Globus pallidus (tissue), 1 donor: ENCODE measurements at regions not wholly inside any gene's neighbourhood (a gene's known extent, or its start where the extent isn't known, plus 50 kb on each side); places are given as distances from the start of the nearest gene placed in this dataset.
"Not testable (repeated sequence)": the region's sequence is repeated elsewhere in the genome, so short reads cannot be mapped to it uniquely, and the experiment has no call there.

Experiments
- DNase-seq: peaks from one replicate; pipeline ENCODE4 v3.0.0-alpha.2; 2015; ENCODE audit warnings: low spot score

GRCh38 chr4:115453416-115453815, 340.0 kb upstream of the NDST4 start:
- no peak for DNase-seq

- not testable (repeated sequence) for DNase-seq
Measured at GRCh38 chr4:115452229-115452628, 338.8 kb upstream of the NDST4 start.

GRCh38 chr4:115437739-115438138, 324.3 kb upstream of the NDST4 start:
- DNase-seq, result no peak

GRCh38 chr4:115433491-115433890, 320.1 kb upstream of the NDST4 start:
- no peak for DNase-seq

- DNase-seq, result no peak
Measured at GRCh38 chr4:115430024-115430423, 316.6 kb upstream of the NDST4 start.

- no peak for DNase-seq
Measured at GRCh38 chr4:115428455-115428854, 315.0 kb upstream of the NDST4 start.

- no peak for DNase-seq
Measured at GRCh38 chr4:115424852-115425251, 311.4 kb upstream of the NDST4 start.

GRCh38 chr4:115418635-115419396, 305.4 kb upstream of the NDST4 start:
- no peak for DNase-seq

- DNase-seq, result no peak
Measured at GRCh38 chr4:115396034-115396433, 282.6 kb upstream of the NDST4 start.

GRCh38 chr4:115376866-115377265, 263.4 kb upstream of the NDST4 start:
- no peak for DNase-seq

GRCh38 chr4:115374621-115375020, 261.2 kb upstream of the NDST4 start:
- no peak for DNase-seq

GRCh38 chr4:115370490-115370889, 257.1 kb upstream of the NDST4 start:
- DNase-seq, result no peak

GRCh38 chr4:115370012-115370411, 256.6 kb upstream of the NDST4 start:
- no peak for DNase-seq

- DNase-seq, result no peak
Measured at GRCh38 chr4:115366390-115366789, 253.0 kb upstream of the NDST4 start.

GRCh38 chr4:115365185-115365584, 251.8 kb upstream of the NDST4 start:
- no peak for DNase-seq

GRCh38 chr4:115361781-115362180, 248.4 kb upstream of the NDST4 start:
- no peak for DNase-seq

GRCh38 chr4:115360431-115360830, 247.0 kb upstream of the NDST4 start:
- no peak for DNase-seq

GRCh38 chr4:115357776-115358175, 244.4 kb upstream of the NDST4 start:
- DNase-seq, result no peak

GRCh38 chr4:115356176-115356575, 242.8 kb upstream of the NDST4 start:
- DNase-seq, result no peak

GRCh38 chr4:115355329-115355728, 241.9 kb upstream of the NDST4 start:
- no peak for DNase-seq

GRCh38 chr4:115353370-115353769, 239.9 kb upstream of the NDST4 start:
- no peak for DNase-seq

- no peak for DNase-seq
Measured at GRCh38 chr4:115343171-115343570, 229.8 kb upstream of the NDST4 start.

GRCh38 chr4:115334736-115335411, 221.5 kb upstream of the NDST4 start:
- DNase-seq, result no peak

- no peak for DNase-seq
Measured at GRCh38 chr4:115332078-115332477, 218.7 kb upstream of the NDST4 start.
